ENCODE measurements at regions not wholly inside any gene's neighbourhood (a gene's known extent, or its start where the extent isn't known, plus 50 kb on each side); places are given as distances from the start of the nearest gene placed in this dataset.

- peaks cover 18% of the 10 kb centered on the region for H3K27me3 ChIP-seq (ENCODE audit: control insufficient read depth, insufficient read depth, low read length)
- TF ChIP-seq CTCF (IDR thresholded peaks at IDR 0.05; ENCODE audit: low read depth, low read length): no peak
- no peak for DNase-seq (ENCODE audit: low read depth, low spot score)
- no peaks in the 10 kb centered on the region; the same call in 1 of the 2 replicates for H3K9me3 ChIP-seq (ENCODE audit: control insufficient read depth, insufficient read depth, low read length)
- no peak overlapping the region for H3K27ac ChIP-seq (ENCODE audit: low read depth, low read length)
- H3K4me3 ChIP-seq (ENCODE audit: low read depth, low read length): no peak overlapping the region
- ChIA-PET CTCF (no interaction called here), POLR2A (interaction anchor here (1.0 kb wide), 1 partner anchor 8 kb away, joined by 3 read pairs; no protein-coding TSS in a partner anchor)
These were observed 346.6 kb upstream of the TNRC6C start for GRCh38 chr17:77611791-77612502.

- POLR2A ChIA-PET: no interaction called here
- H3K9me3 ChIP-seq (ENCODE audit: control insufficient read depth, insufficient read depth, low read length): no peaks in the 10 kb centered on the region; the same call in 1 of the 2 replicates
- H3K27me3 ChIP-seq (ENCODE audit: control insufficient read depth, insufficient read depth, low read length): peaks cover 18% of the 10 kb centered on the region
- no peak for DNase-seq (ENCODE audit: low read depth, low spot score)
- CTCF ChIA-PET: no interaction called here
- no peak for TF ChIP-seq CTCF (IDR thresholded peaks at IDR 0.05; ENCODE audit: low read depth, low read length)
- no peak overlapping the region for H3K4me3 ChIP-seq (ENCODE audit: low read depth, low read length)
- no peak overlapping the region for H3K27ac ChIP-seq (ENCODE audit: low read depth, low read length)
These were observed 345.3 kb upstream of the TNRC6C start for GRCh38 chr17:77613218-77613617.

- CTCF ChIA-PET: no interaction called here
- no peak overlapping the region for H3K27ac ChIP-seq (ENCODE audit: low read depth, low read length)
- TF ChIP-seq CTCF (IDR thresholded peaks at IDR 0.05; ENCODE audit: low read depth, low read length): no peak
- no peak overlapping the region for H3K4me3 ChIP-seq (ENCODE audit: low read depth, low read length)
- peaks cover 18% of the 10 kb centered on the region for H3K27me3 ChIP-seq (ENCODE audit: control insufficient read depth, insufficient read depth, low read length)
- DNase-seq (ENCODE audit: low read depth, low spot score): no peak
- H3K9me3 ChIP-seq (ENCODE audit: control insufficient read depth, insufficient read depth, low read length): no peaks in the 10 kb centered on the region; the same call in 1 of the 2 replicates
- POLR2A ChIA-PET: no interaction called here
These were observed 344.9 kb upstream of the TNRC6C start for GRCh38 chr17:77613627-77614026.

- POLR2A ChIA-PET: no interaction called here
- DNase-seq (ENCODE audit: low read depth, low spot score): no peak
These were observed 342.7 kb upstream of the TNRC6C start for GRCh38 chr17:77615703-77616253.

More at GRCh38 chr17:77615703-77616253, 342.7 kb upstream of the TNRC6C start:
- no peak overlapping the region for H3K4me3 ChIP-seq (ENCODE audit: low read depth, low read length)
- no peak for TF ChIP-seq CTCF (IDR thresholded peaks at IDR 0.05; ENCODE audit: low read depth, low read length)
- H3K27me3 ChIP-seq (ENCODE audit: control insufficient read depth, insufficient read depth, low read length): peaks cover 15% of the 10 kb centered on the region
- H3K9me3 ChIP-seq (ENCODE audit: control insufficient read depth, insufficient read depth, low read length): no peaks in the 10 kb centered on the region; the same call in 1 of the 2 replicates
- CTCF ChIA-PET: no interaction called here
- no peak overlapping the region for H3K27ac ChIP-seq (ENCODE audit: low read depth, low read length)
